HG03575 (cell line): ENCODE measurements at regions not wholly inside any gene's neighbourhood (a gene's known extent, or its start where the extent isn't known, plus 50 kb on each side); places are given as distances from the start of the nearest gene placed in this dataset.

Experiments used
- ATAC-seq: cut with Tn5 transposase; IDR thresholded peaks from one replicate; pipeline ENCODE4 v1.9.1; 2021; ENCODE audit not compliant: unreplicated experiment, insufficient number of reproducible peaks, low FRiP score; ENCODE audit errors: extremely low read depth

GRCh38 chr1:193733674-193734073 is 547.3 kb upstream of the B3GALT2 start:
- ATAC-seq: no peak

- no peak for ATAC-seq
Measured at GRCh38 chr1:193730017-193730416, 543.6 kb upstream of the B3GALT2 start.

- ATAC-seq: no peak
Measured at GRCh38 chr1:193729429-193729828, 543.0 kb upstream of the B3GALT2 start.

GRCh38 chr1:193727850-193728249 is 541.4 kb upstream of the B3GALT2 start:
- ATAC-seq: no peak

GRCh38 chr1:193726722-193727121 is 540.3 kb upstream of the B3GALT2 start:
- ATAC-seq: no peak

- no peak for ATAC-seq
Measured at GRCh38 chr1:193712392-193712791, 526.0 kb upstream of the B3GALT2 start.

GRCh38 chr1:193709607-193710006 is 523.2 kb upstream of the B3GALT2 start:
- no peak for ATAC-seq

- ATAC-seq: no peak
Measured at GRCh38 chr1:193707271-193708021, 521.0 kb upstream of the B3GALT2 start.

- ATAC-seq: no peak
Measured at GRCh38 chr1:193706766-193707165, 520.4 kb upstream of the B3GALT2 start.

- ATAC-seq: no peak
Measured at GRCh38 chr1:193705554-193705981, 519.2 kb upstream of the B3GALT2 start.

GRCh38 chr1:193703655-193704054 is 517.2 kb upstream of the B3GALT2 start:
- no peak for ATAC-seq

GRCh38 chr1:193703121-193703520 is 516.7 kb upstream of the B3GALT2 start:
- no peak for ATAC-seq

- no peak for ATAC-seq
Measured at GRCh38 chr1:193701759-193702158, 515.3 kb upstream of the B3GALT2 start.

GRCh38 chr1:193700710-193701355 is 514.4 kb upstream of the B3GALT2 start:
- no peak for ATAC-seq

- ATAC-seq: no peak
Measured at GRCh38 chr1:193699261-193699660, 512.8 kb upstream of the B3GALT2 start.

- ATAC-seq: no peak
Measured at GRCh38 chr1:193697776-193698175, 511.4 kb upstream of the B3GALT2 start.

- ATAC-seq: no peak
Measured at GRCh38 chr1:193697115-193697762, 510.8 kb upstream of the B3GALT2 start.

GRCh38 chr1:193694741-193695140 is 508.3 kb upstream of the B3GALT2 start:
- ATAC-seq: no peak

- ATAC-seq: no peak
Measured at GRCh38 chr1:193685986-193686385, 499.6 kb upstream of the B3GALT2 start.

GRCh38 chr1:193681422-193681821 is 495.0 kb upstream of the B3GALT2 start:
- ATAC-seq: no peak
